MCF 10A (cell line): ENCODE measurements at regions not wholly inside any gene's neighbourhood (a gene's known extent, or its start where the extent isn't known, plus 50 kb on each side); places are given as distances from the start of the nearest gene placed in this dataset.

ENCODE experiments used
- BruUV-seq: library from RNA; stranded (reverse); fragments of 400-500 nt; replicated peaks from 2 replicates; lab custom pipeline; 2021; lab: Mats Ljungman, UMichigan
- CTCF ChIA-PET: fragments of 300-600 bp; sonication (Branson Sonifier 250); formaldehyde crosslinking; extraction: SDS; loops from one replicate; lab custom pipeline; 2021; ENCODE audit warnings: antibody characterized with exemption, inconsistent platforms; lab: Yijun Ruan, JAX
- POLR2A ChIA-PET: fragments of 300-600, 350-650 bp; sonication (Branson Sonifier 250); formaldehyde crosslinking; extraction: SDS; loops from one replicate; lab custom pipeline; 2020; ENCODE audit warnings: antibody characterized with exemption, inconsistent platforms; lab: Yijun Ruan, JAX
- DNase-seq: peaks from one replicate; pipeline ENCODE4 v3.0.0-alpha.2; 2018; ENCODE audit not compliant: unreplicated experiment
- H3K27ac Mint-ChIP-seq: one replicate; pipeline ENCODE4 v1.8.0; 2022; ENCODE audit warnings: mild to moderate bottlenecking, low read depth, mixed read lengths; ENCODE audit not compliant: unreplicated experiment
- H3K27me3 Mint-ChIP-seq: one replicate; pipeline ENCODE4 v1.8.0; 2022; ENCODE audit warnings: mixed read lengths; ENCODE audit not compliant: insufficient read depth, unreplicated experiment
- H3K36me3 Mint-ChIP-seq: one replicate; pipeline ENCODE4 v1.8.0; 2022; ENCODE audit warnings: mild to moderate bottlenecking, moderate library complexity, mixed read lengths; ENCODE audit not compliant: insufficient read depth, unreplicated experiment
- H3K4me1 Mint-ChIP-seq: one replicate; pipeline ENCODE4 v1.8.0; 2022; ENCODE audit warnings: mixed read lengths; ENCODE audit not compliant: insufficient read depth, unreplicated experiment
- H3K4me3 Mint-ChIP-seq: one replicate; pipeline ENCODE4 v1.8.0; 2022; ENCODE audit warnings: mild to moderate bottlenecking, moderate library complexity, mixed read lengths; ENCODE audit not compliant: unreplicated experiment
- H3K9me3 Mint-ChIP-seq: one replicate; pipeline ENCODE4 v1.8.0; 2022; ENCODE audit warnings: mixed read lengths; ENCODE audit not compliant: unreplicated experiment
- CTCF ChIP-seq: fragments of 200-600 bp; IDR thresholded peaks from one replicate; pipeline ENCODE4 v1.8.0; 2022; ENCODE audit warnings: antibody characterized with exemption, mild to moderate bottlenecking; ENCODE audit not compliant: unreplicated experiment
- intact Hi-C: fragments of 100-400 bp; cut with micrococcal nuclease; formaldehyde crosslinking; loops from 2 replicates; pipeline ENCODE4 v1.14.1; 2022

GRCh38 chr12:113528606-113529293 lies 57.1 kb upstream of the LHX5 start:
- no peak for TF ChIP-seq CTCF
- H3K36me3 Mint-ChIP-seq: peaks cover under 1% of the 10 kb centered on the region
- no peak for DNase-seq
- POLR2A ChIA-PET: no interaction called here
- no TSS peak for BruUV-seq
- H3K4me3 Mint-ChIP-seq: no peak overlapping the region
- no peak overlapping the region for H3K27ac Mint-ChIP-seq
- H3K27me3 Mint-ChIP-seq: peaks cover 42% of the 10 kb centered on the region
- no peaks in the 10 kb centered on the region for H3K9me3 Mint-ChIP-seq
- no peaks in the 10 kb centered on the region for H3K4me1 Mint-ChIP-seq
- CTCF ChIA-PET: no interaction called here
- intact Hi-C loops: no loop called here

- no TSS peak for BruUV-seq
- Mint-ChIP-seq H3K9me3 (no peaks in the 10 kb centered on the region), H3K4me3 (no peak overlapping the region), H3K27me3 (peaks cover 79% of the 10 kb centered on the region), H3K36me3 (peaks cover 6% of the 10 kb centered on the region), H3K4me1 (no peaks in the 10 kb centered on the region), H3K27ac (no peak overlapping the region)
- TF ChIP-seq CTCF: no peak
- POLR2A ChIA-PET: no interaction called here
- DNase-seq: no peak
- intact Hi-C loops: no loop called here
- CTCF ChIA-PET: no interaction called here
Observed at GRCh38 chr12:113525066-113525465, 53.4 kb upstream of the LHX5 start.

DNA sequence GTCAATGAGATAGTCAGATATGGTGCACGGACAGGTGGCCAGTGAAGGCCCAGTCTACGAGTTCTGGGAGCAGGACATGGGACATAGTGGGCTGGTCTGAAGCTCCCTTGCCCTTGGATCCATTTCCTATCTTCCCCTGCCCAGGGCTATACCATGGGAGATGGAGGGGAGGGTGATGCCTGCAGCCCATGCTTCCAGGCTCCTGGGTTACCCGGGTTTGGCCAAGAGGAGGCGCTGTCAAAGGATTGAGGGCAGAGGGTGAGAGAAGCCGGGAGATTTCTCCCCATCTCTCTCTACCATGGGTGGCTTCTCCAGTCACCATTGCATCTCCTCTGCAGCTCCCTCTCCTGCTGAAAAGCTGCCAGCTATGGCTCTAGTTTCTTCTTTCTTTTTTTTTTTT lies 52.8 kb upstream of the LHX5 start:
- intact Hi-C loops: no loop called here
- no peak for TF ChIP-seq CTCF
- Mint-ChIP-seq H3K27ac (no peak overlapping the region), H3K4me3 (no peak overlapping the region), H3K9me3 (no peaks in the 10 kb centered on the region), H3K27me3 (peaks cover 79% of the 10 kb centered on the region), H3K4me1 (no peaks in the 10 kb centered on the region), H3K36me3 (peaks cover 6% of the 10 kb centered on the region)
- POLR2A ChIA-PET: no interaction called here
- BruUV-seq: no TSS peak
- DNase-seq: no peak
- CTCF ChIA-PET: no interaction called here

GRCh38 chr12:113521708-113522107 lies 50.0 kb upstream of the LHX5 start:
- BruUV-seq: no TSS peak
- ChIA-PET POLR2A (no interaction called here), CTCF (interaction anchor here (0.7 kb wide), 1 partner anchor 1050 kb away, joined by 3 read pairs; no protein-coding TSS in a partner anchor)
- DNase-seq: no peak
- Mint-ChIP-seq H3K4me1 (no peaks in the 10 kb centered on the region), H3K27me3 (peaks cover 83% of the 10 kb centered on the region), H3K27ac (no peak overlapping the region), H3K9me3 (no peaks in the 10 kb centered on the region), H3K4me3 (no peak overlapping the region), H3K36me3 (peaks cover 6% of the 10 kb centered on the region)
- intact Hi-C loops: no loop called here
- TF ChIP-seq CTCF: no peak
